ENCODE measurements at regions not wholly inside any gene's neighbourhood (a gene's known extent, or its start where the extent isn't known, plus 50 kb on each side); places are given as distances from the start of the nearest gene placed in this dataset.

- TF ChIP-seq POLR2A (IDR thresholded peaks at IDR 0.05) (no peak), CTCF (IDR thresholded peaks at IDR 0.05) (no peak)
These were observed 344.9 kb downstream of the DAD1 start for GRCh38 chr14:22243971-22244581.
